HG03045 (cell line): ENCODE measurements at regions not wholly inside any gene's neighbourhood (a gene's known extent, or its start where the extent isn't known, plus 50 kb on each side); places are given as distances from the start of the nearest gene placed in this dataset.
"Not testable (repeated sequence)": the region's sequence is repeated elsewhere in the genome, so short reads cannot be mapped to it uniquely, and the experiment has no call there.

ENCODE experiments used
- ATAC-seq: cut with Tn5 transposase; IDR thresholded peaks from one replicate; pipeline ENCODE4 v1.9.1; 2021; ENCODE audit warnings: mild to moderate bottlenecking, moderate library complexity; ENCODE audit not compliant: unreplicated experiment

DNA sequence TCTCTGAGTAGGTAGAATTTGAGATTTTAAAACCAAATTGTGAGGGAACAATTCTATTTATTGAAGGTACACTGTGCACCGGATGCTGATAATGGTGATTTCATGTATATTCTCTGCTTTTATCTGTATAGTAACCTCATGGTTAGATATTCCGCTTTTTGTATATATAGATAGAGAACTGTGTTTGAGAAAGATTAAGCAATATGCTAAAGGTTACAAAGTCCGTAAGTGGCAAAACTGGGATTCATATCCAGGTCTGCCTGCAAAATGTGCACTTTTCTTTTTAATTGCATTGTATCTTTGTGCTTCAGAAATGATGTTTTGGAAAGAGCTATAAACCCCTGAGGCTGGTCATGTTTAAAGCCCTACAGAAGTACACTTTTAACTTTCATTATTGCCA lies 635.4 kb upstream of the NECTIN3 start:
- ATAC-seq = no peak

GRCh38 chr3:110440066-110440653 lies 631.5 kb upstream of the NECTIN3 start:
- not testable (repeated sequence) for ATAC-seq

- no peak for ATAC-seq
These were observed 617.5 kb upstream of the NECTIN3 start for GRCh38 chr3:110454066-110454465.

DNA sequence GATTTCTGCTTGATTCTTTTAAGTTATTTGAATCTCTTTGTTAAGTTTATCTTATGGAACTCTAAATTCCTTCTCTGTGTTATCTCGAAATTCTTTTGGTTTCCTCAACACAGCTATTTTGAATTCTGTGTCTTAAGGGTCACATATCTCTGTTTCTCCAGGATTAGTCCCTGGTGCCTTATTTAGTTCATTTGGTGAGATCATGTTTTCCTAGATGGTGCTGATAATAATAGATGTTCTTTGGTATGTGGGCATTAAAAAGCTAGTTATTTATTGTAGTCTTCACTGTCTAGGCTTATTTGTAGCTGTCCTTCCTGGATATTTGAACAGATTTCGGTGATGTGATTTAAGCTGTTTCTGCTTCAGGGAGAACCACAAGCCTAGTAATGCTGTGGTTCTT lies 615.6 kb upstream of the NECTIN3 start:
- no peak for ATAC-seq

GRCh38 chr3:110456438-110457138 lies 615.0 kb upstream of the NECTIN3 start:
- ATAC-seq = no peak

GRCh38 chr3:110457508-110457907 lies 614.1 kb upstream of the NECTIN3 start:
- no peak for ATAC-seq

DNA sequence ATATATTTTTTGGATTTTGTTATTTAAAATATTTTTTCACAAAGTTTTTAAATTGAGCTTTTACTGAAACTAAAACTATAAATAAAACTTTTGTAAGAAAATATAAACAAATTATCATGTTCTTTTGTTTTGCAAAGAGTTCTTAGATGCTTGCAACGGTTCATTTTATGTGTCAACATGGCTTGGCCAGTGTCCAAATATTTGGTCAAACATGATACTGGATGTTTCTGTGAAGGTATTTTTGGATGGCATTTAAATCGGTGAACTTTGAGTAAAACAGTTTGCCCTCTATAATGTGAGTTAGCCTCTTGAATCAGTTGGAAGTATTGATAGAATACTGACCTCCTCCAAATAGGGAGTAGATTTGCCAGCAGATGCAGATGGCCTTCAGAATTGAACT lies 612.6 kb upstream of the NECTIN3 start:
- ATAC-seq = no peak

- ATAC-seq = no peak
These were observed 601.3 kb upstream of the NECTIN3 start for GRCh38 chr3:110470310-110470709.

DNA sequence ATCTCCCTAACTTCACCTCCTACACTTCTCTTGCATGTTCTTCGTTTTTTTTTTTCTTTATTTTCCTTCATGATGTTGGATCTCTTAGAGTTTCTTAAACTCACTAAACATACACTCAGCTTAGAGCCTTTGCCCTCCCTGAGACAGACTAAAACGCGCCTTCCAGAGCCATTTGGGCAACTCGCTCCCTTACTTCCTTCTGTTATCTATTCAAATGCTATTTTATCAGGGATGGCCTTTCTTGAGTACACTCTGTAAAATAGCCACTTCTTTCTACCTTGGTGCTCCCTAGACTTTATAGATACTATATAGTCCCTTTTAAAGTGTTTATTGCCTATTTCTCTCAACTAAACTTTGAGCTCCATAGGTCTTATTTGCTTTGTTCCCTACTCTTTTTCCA lies 598.2 kb upstream of the NECTIN3 start:
- no peak for ATAC-seq

DNA sequence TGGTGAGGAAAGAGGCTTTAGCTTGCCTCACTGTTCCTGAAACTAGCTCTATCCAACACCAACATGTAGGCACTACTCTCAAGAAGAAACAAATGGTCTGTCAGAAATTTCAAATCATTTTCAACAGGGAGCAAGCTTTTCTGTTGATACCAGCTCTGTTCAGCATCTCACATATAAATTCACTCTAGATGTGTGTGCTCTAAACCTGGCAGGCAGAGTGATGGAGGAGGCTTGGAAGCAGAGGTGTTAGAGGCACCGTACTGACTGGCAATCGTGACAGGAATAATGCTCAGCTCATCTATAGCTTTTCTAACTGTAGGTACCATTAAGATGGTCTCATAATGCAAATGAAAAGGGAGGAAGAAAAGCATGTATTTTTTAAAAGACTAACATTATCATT lies 597.2 kb upstream of the NECTIN3 start:
- no peak for ATAC-seq

- no peak for ATAC-seq
These were observed 593.1 kb upstream of the NECTIN3 start for GRCh38 chr3:110478377-110479054.

GRCh38 chr3:110479731-110480130 lies 591.9 kb upstream of the NECTIN3 start:
- ATAC-seq = no peak

DNA sequence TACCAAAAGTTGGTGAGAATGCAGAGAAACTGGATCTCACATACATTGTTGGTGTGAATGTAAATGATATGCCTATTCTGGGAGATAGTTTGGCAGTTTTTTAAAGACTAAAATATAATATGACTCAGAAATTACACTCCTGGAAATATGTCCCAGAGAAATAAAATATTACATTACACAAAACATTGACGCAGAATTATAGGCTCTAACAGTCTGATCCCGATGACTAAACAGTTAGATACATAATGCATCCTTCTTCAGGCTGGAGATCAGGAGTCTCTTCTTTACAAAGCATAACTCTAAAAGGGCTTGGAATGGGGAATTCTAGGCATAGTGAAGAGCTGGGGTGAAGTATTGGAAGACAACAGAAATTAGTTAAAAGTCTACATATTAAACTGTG lies 586.2 kb upstream of the NECTIN3 start:
- ATAC-seq = no peak

DNA sequence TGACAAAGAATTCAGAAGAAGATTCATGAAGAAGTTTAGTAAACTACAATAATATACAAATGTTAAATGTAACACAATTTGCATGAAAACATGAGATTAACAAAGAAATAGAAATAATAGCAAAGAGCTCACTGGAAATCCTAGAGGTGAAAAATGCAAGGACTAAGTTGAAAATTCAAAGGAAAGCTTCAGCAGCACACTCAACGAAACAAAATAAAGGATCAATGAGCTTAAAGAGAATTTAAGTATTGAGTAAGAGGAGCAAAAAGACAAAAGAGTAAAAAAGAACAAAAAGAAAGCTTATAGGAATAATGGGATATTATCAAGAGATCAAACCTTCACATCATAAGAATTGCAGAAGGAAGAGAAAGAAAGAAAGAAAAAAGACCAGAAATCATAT lies 583.8 kb upstream of the NECTIN3 start:
- ATAC-seq = no peak

GRCh38 chr3:110491413-110491812 lies 580.2 kb upstream of the NECTIN3 start:
- ATAC-seq = no peak

- no peak for ATAC-seq
These were observed 578.7 kb upstream of the NECTIN3 start for GRCh38 chr3:110492876-110493275.

DNA sequence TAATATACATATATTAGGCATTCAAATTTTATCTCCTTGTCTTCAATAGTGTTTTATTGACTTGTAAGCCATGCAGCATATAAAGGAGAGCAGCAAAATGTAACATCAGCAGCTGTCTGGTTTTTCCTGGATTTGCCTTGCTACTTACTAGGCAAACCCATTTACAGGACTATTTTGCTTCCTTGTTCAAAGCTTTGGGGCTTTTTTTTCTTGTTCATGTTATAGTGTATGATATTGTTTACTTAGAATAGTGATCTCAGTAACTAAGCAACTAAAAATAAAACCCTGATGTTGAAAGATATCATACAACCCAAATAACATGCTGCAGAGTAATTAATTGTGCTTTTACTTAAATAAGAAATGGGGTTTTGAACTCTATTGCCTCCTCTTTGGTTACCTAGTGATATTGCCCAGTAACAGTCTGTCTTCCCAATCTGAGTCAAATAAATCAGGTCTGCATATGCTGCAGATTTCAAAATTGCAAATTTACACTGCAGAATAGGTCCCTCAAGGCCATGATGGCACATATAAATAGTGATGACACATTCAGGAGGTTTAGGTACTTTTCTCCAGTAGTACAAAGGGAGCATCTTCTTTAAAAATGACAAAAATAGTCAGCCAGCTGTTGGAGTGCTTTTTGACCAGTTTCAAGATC lies 578.1 kb upstream of the NECTIN3 start:
- no peak for ATAC-seq

DNA sequence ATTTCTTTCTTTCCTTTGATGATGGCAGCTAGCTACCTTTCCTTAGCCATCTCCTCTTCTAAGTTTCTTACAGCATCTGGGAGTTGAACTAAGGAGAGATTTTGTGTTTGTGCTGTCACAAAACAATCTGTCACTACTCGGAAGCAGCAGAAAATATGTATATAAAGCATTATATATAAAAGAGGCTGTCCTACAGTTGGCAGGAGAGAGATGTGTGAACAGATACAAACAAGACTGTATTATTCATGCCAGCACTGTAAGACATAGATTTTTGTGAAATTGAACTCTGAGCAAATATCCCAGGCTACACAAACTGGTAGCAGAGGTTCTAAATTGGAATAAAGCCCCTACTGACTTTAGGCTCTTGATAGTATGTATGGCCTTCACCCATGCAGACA lies 577.5 kb upstream of the NECTIN3 start:
- no peak for ATAC-seq

GRCh38 chr3:110494728-110495127 lies 576.9 kb upstream of the NECTIN3 start:
- ATAC-seq = no peak

DNA sequence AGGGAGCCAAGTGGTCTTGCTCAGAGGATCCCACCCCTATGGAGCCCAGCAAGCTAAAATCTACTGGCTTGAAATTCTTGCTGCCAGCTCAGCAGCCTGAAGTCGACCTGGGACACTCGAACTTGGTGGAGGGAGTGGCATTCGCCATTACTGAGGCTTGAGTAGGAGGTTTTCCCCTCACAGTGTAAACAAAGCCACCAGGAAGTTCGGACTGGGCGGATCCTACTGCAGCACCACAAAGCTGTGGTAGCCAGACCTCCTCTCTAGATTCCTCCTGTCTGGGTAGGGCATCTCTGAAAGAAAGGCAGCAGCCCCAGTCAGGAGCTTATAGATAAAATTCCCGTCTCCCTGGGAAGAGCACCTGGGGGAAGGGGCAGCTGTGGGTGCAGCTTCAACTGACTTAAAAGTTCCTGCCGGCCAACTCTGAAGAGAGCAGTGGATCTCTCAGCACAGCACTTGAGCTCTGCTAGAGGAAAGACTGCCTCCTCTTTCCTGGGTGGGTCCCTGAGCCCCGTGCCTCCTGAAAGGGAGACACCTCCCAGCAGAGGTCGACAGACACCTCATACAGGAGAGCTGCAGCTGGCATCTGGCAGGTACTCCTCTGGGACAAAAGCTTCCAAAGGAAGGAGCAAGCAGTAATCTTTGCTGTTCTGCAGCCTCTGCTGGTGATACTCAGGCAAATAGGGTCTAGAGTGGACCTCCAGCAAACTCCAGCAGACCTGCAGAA lies 576.3 kb upstream of the NECTIN3 start:
- ATAC-seq = no peak

DNA sequence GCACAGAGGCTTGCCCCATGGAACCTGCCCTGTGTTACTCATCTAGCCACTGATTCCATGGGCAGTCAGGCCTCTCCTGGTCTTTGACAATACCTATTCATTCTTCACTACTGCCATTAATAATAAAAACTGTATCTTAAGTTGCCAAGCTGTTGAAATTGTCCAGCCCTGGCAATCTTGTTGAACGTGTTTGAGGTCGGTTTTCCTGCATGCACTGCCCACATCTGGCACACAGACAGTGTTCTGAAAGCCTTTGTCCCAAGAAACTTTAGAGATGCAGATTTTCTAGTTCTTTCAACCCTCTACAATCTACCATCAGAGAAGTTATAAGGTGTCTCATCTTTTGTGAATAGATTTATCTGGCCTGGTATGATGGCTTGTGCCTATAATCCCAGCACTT lies 567.2 kb upstream of the NECTIN3 start:
- no peak for ATAC-seq
